GM12878 (cell line): ENCODE measurements at regions not wholly inside any gene's neighbourhood (a gene's known extent, or its start where the extent isn't known, plus 50 kb on each side); places are given as distances from the start of the nearest gene placed in this dataset.

Experiments used
- CREB1 ChIP-seq: IDR thresholded peaks from 2 replicates; pipeline ENCODE4 v1.6.1; 2012; ENCODE audit warnings: low read depth, mild to moderate bottlenecking, inconsistent platforms
- CTCF ChIP-seq, 3 experiments: IDR thresholded peaks in 2 of 3; conservative IDR thresholded peaks in 1 of 3; 2 replicates each; pipeline ENCODE4 v1.5.1; 2011; ENCODE audit warnings: low read depth in 3 of 3, low read length in 3 of 3, mild to moderate bottlenecking in 3 of 3, control low read depth in 2 of 3, moderate library complexity in 2 of 3, inconsistent platforms in 1 of 3, mixed read lengths in 1 of 3; ENCODE audit not compliant: control insufficient read depth in 2 of 3, insufficient read depth in 1 of 3; ENCODE audit errors: extremely low read depth in 1 of 3
- EZH2 ChIP-seq: IDR thresholded peaks from 2 replicates; pipeline ENCODE4 v1.6.1; 2012; ENCODE audit warnings: low read depth, mild to moderate bottlenecking, control low read depth, inconsistent platforms, low read length, borderline replicate concordance; ENCODE audit not compliant: control insufficient read depth
- FOS ChIP-seq: IDR thresholded peaks from 3 replicates; pipeline ENCODE4 v1.6.1; 2011; ENCODE audit warnings: borderline replicate concordance; ENCODE audit not compliant: insufficient read length; ENCODE audit errors: extremely low read depth
- MAX ChIP-seq: IDR thresholded peaks from 2 replicates; pipeline ENCODE4 v1.6.1; 2012; ENCODE audit warnings: low read depth, low read length, improper control_type of control experiment
- ZBTB33 ChIP-seq: fragments of 450-650 bp; IDR thresholded peaks from 2 replicates; pipeline ENCODE4 v1.6.1; 2017; ENCODE audit warnings: mild to moderate bottlenecking

- TF ChIP-seq MAX (no peak), EZH2 (no peak), FOS (no peak), CREB1 (no peak), ZBTB33 (no peak), CTCF (IDR thresholded peaks at IDR 0.05 in 2 of 3, conservative IDR thresholded peaks at IDR 0.05 in 1 of 3; ENCODE audit: control insufficient read depth in 2 of 3, extremely low read depth in 1 of 3, insufficient read depth in 1 of 3, low read depth in 3 of 3, low read length in 3 of 3) (no peak)
These were observed 702.9 kb upstream of the GRM3 start for GRCh38 chr7:85940798-85941197.
